Neural cell (in vitro differentiated cells): ENCODE measurements at regions not wholly inside any gene's neighbourhood (a gene's known extent, or its start where the extent isn't known, plus 50 kb on each side); places are given as distances from the start of the nearest gene placed in this dataset.

Experiments
- CTCF ChIP-seq: fragments of 450-650 bp; IDR thresholded peaks from 2 replicates; pipeline ENCODE4 v1.5.1; 2014; ENCODE audit warnings: antibody characterized with exemption, mild to moderate bottlenecking, moderate library complexity; ENCODE audit not compliant: poor library complexity, severe bottlenecking
- EP300 ChIP-seq: fragments of 450-650 bp; conservative IDR thresholded peaks from 2 replicates; pipeline ENCODE4 v1.6.1; 2014; ENCODE audit warnings: antibody characterized with exemption, mild to moderate bottlenecking, moderate library complexity; ENCODE audit not compliant: poor library complexity, severe bottlenecking
- EZH2 ChIP-seq: fragments of 200-600, 300-800 bp; shearing (Covaris generic), sonication (generic); IDR thresholded peaks from 2 replicates; pipeline ENCODE4 v1.6.1; 2014; ENCODE audit warnings: antibody characterized with exemption, low read length, borderline replicate concordance, mild to moderate bottlenecking; ENCODE audit not compliant: insufficient read depth, poor library complexity, severe bottlenecking
- MXI1 ChIP-seq: fragments of 450-650 bp; conservative IDR thresholded peaks from 2 replicates; pipeline ENCODE4 v1.6.1; 2014; ENCODE audit warnings: antibody characterized with exemption, mild to moderate bottlenecking; ENCODE audit not compliant: poor library complexity, severe bottlenecking
- POLR2AphosphoS5 ChIP-seq: IDR thresholded peaks from 2 replicates; pipeline ENCODE4 v1.6.1; 2012
- RAD21 ChIP-seq: fragments of 450-650 bp; conservative IDR thresholded peaks from 2 replicates; pipeline ENCODE4 v1.6.1; 2014; ENCODE audit warnings: antibody characterized with exemption, mild to moderate bottlenecking, moderate library complexity
- REST ChIP-seq: IDR thresholded peaks from 2 replicates; pipeline ENCODE4 v1.6.1; 2012; ENCODE audit warnings: borderline replicate concordance
- SMC3 ChIP-seq: fragments of 450-650 bp; conservative IDR thresholded peaks from 2 replicates; pipeline ENCODE4 v1.6.1; 2014; ENCODE audit warnings: antibody characterized with exemption, mild to moderate bottlenecking, moderate library complexity; ENCODE audit not compliant: poor library complexity
- TAF1 ChIP-seq: IDR thresholded peaks from 2 replicates; pipeline ENCODE4 v1.6.1; 2012; ENCODE audit warnings: low read depth

DNA sequence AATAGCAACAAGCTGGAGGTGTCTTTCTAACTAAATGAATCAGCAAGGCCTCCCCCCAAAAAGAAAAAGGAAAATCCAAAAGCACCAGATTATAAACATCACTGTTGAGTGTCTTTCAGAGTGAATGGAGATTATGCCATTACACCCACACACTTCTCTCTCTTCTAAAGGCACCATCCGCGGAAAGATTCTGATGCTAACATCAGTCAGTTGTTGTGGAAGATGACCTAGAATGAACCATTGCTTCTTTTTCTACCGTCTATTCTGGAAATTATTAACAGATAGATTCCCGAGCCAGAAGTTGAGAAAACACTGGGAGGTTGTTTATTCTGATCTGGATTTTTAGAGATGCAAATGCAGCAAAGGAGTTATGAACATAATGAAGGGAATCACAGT, 60.9 kb upstream of the FAM20A start:
- TF ChIP-seq CTCF, result no peak
- no peak for TF ChIP-seq TAF1
- no peak for TF ChIP-seq MXI1
- no peak for TF ChIP-seq POLR2AphosphoS5
- TF ChIP-seq EP300, result no peak
- TF ChIP-seq RAD21, result no peak
- TF ChIP-seq EZH2, result no peak
- TF ChIP-seq REST, result no peak
- TF ChIP-seq SMC3, result no peak
